ENCODE measurements at regions not wholly inside any gene's neighbourhood (a gene's known extent, or its start where the extent isn't known, plus 50 kb on each side); places are given as distances from the start of the nearest gene placed in this dataset.
"Not testable (repeated sequence)": the region's sequence is repeated elsewhere in the genome, so short reads cannot be mapped to it uniquely, and the experiment has no call there.

GRCh38 chr11:21711341-21711740 lies 481.5 kb upstream of the ANO5 start:
- no peaks in the 10 kb centered on the region for H3K9me3 Mint-ChIP-seq
- no peaks in the 10 kb centered on the region for H3K4me1 Mint-ChIP-seq
- DNase-seq (ENCODE audit: low spot score in 2 of 2, unreplicated experiment in 2 of 2) = no peak
- H3K27me3 Mint-ChIP-seq (ENCODE audit: low read depth) = no peaks in the 10 kb centered on the region
- no peak overlapping the region for H3K4me3 Mint-ChIP-seq
- no peaks in the 10 kb centered on the region for H3K36me3 Mint-ChIP-seq
- no peak for TF ChIP-seq CTCF (IDR thresholded peaks at IDR 0.05; ENCODE audit: unreplicated experiment)
- no peak overlapping the region for H3K27ac Mint-ChIP-seq

GRCh38 chr11:21723678-21724077 lies 469.2 kb upstream of the ANO5 start:
- TF ChIP-seq CTCF (IDR thresholded peaks at IDR 0.05; ENCODE audit: unreplicated experiment) = no peak
- Mint-ChIP-seq H3K4me3 (no peak overlapping the region), H3K27ac (no peak overlapping the region), H3K36me3 (no peaks in the 10 kb centered on the region), H3K27me3 (ENCODE audit: low read depth) (no peaks in the 10 kb centered on the region), H3K4me1 (no peaks in the 10 kb centered on the region), H3K9me3 (peaks cover 4% of the 10 kb centered on the region)
- no peak for DNase-seq (ENCODE audit: low spot score in 2 of 2, unreplicated experiment in 2 of 2)

GRCh38 chr11:21727102-21727501 lies 465.8 kb upstream of the ANO5 start:
- no peak for DNase-seq (ENCODE audit: low spot score in 2 of 2, unreplicated experiment in 2 of 2)
- no peaks in the 10 kb centered on the region for H3K27me3 Mint-ChIP-seq (ENCODE audit: low read depth)
- H3K27ac Mint-ChIP-seq = no peak overlapping the region
- H3K4me1 Mint-ChIP-seq = no peaks in the 10 kb centered on the region
- no peak overlapping the region for H3K4me3 Mint-ChIP-seq
- peaks cover 8% of the 10 kb centered on the region for H3K9me3 Mint-ChIP-seq
- TF ChIP-seq CTCF (IDR thresholded peaks at IDR 0.05; ENCODE audit: unreplicated experiment) = no peak
- no peaks in the 10 kb centered on the region for H3K36me3 Mint-ChIP-seq

GRCh38 chr11:21736404-21736803 lies 456.5 kb upstream of the ANO5 start:
- Mint-ChIP-seq H3K4me1 (no peaks in the 10 kb centered on the region), H3K27me3 (ENCODE audit: low read depth) (no peaks in the 10 kb centered on the region), H3K9me3 (no peaks in the 10 kb centered on the region), H3K27ac (no peak overlapping the region), H3K4me3 (no peak overlapping the region), H3K36me3 (no peaks in the 10 kb centered on the region)
- DNase-seq (ENCODE audit: low spot score in 2 of 2, unreplicated experiment in 2 of 2) = no peak
- TF ChIP-seq CTCF (IDR thresholded peaks at IDR 0.05; ENCODE audit: unreplicated experiment) = no peak

- not testable (repeated sequence) for H3K4me3 Mint-ChIP-seq; H3K27me3 Mint-ChIP-seq (ENCODE audit: low read depth); H3K36me3 Mint-ChIP-seq; H3K27ac Mint-ChIP-seq; H3K4me1 Mint-ChIP-seq; DNase-seq (ENCODE audit: low spot score in 2 of 2, unreplicated experiment in 2 of 2)
- H3K9me3 Mint-ChIP-seq = peaks cover 22% of the 10 kb centered on the region
Measured at GRCh38 chr11:21752475-21753243, 440.2 kb upstream of the ANO5 start.

- H3K4me1 Mint-ChIP-seq; H3K27me3 Mint-ChIP-seq (ENCODE audit: low read depth); DNase-seq (ENCODE audit: low spot score in 2 of 2, unreplicated experiment in 2 of 2); H3K36me3 Mint-ChIP-seq; H3K27ac Mint-ChIP-seq; H3K4me3 Mint-ChIP-seq: not testable (repeated sequence)
- H3K9me3 Mint-ChIP-seq = peaks cover 23% of the 10 kb centered on the region
Measured at GRCh38 chr11:21753244-21753767, 439.6 kb upstream of the ANO5 start.
